GM23338 (cell line): ENCODE measurements at regions not wholly inside any gene's neighbourhood (a gene's known extent, or its start where the extent isn't known, plus 50 kb on each side); places are given as distances from the start of the nearest gene placed in this dataset.

ENCODE experiments used
- ATAC-seq: fragments of 200-7000 bp; cut with Tn5 transposase; 3 replicates; pipeline ENCODE4 v1.9.1; 2020
- DNase-seq: peaks from one replicate; pipeline ENCODE4 v3.0.0-alpha.2; 2015; ENCODE audit warnings: low spot score
- H2AFZ ChIP-seq: fragments of 200-600 bp; sonication (generic); 2 replicates; pipeline ENCODE4 v1.8.0; 2016; ENCODE audit warnings: antibody characterized with exemption, mild to moderate bottlenecking, moderate library complexity
- H3F3A ChIP-seq: fragments of 200-600 bp; sonication (generic); replicated peaks from 2 replicates; pipeline ENCODE4 v1.8.0; 2017; ENCODE audit warnings: antibody characterized with exemption, mixed run types, low read depth
- H3K27ac ChIP-seq: fragments of 200-600 bp; sonication (generic); 2 replicates; pipeline ENCODE4 v1.6.1; 2016; ENCODE audit warnings: low read depth
- H3K27me3 ChIP-seq: fragments of 200-600 bp; sonication (generic); 2 replicates; pipeline ENCODE4 v1.8.0; 2016; ENCODE audit warnings: mild to moderate bottlenecking, mixed run types, moderate library complexity; ENCODE audit not compliant: insufficient read depth
- H3K36me3 ChIP-seq: fragments of 200-600 bp; sonication (generic); 2 replicates; pipeline ENCODE4 v1.8.0; 2016; ENCODE audit warnings: mild to moderate bottlenecking; ENCODE audit not compliant: insufficient read depth
- H3K4me1 ChIP-seq: fragments of 200-600 bp; sonication (generic); 2 replicates; pipeline ENCODE4 v1.8.0; 2016; ENCODE audit warnings: mild to moderate bottlenecking, moderate library complexity; ENCODE audit not compliant: insufficient read depth
- H3K4me2 ChIP-seq: fragments of 200-600 bp; sonication (generic); 2 replicates; pipeline ENCODE4 v1.7.1; 2017; ENCODE audit warnings: mixed run types
- H3K4me3 ChIP-seq: fragments of 200-600 bp; sonication (generic); 2 replicates; pipeline ENCODE4 v1.6.1; 2016; ENCODE audit warnings: mixed run types
- H3K79me2 ChIP-seq: fragments of 200-600 bp; sonication (generic); replicated peaks from 2 replicates; pipeline ENCODE4 v1.8.0; 2017; ENCODE audit warnings: mild to moderate bottlenecking; ENCODE audit not compliant: insufficient read depth
- H3K9me2 ChIP-seq: fragments of 200-600 bp; sonication (generic); 2 replicates; pipeline ENCODE4 v1.8.0; 2017; ENCODE audit not compliant: insufficient read depth
- H4K20me1 ChIP-seq: fragments of 200-600 bp; sonication (generic); replicated peaks from 2 replicates; pipeline ENCODE4 v1.8.0; 2017; ENCODE audit warnings: mild to moderate bottlenecking; ENCODE audit not compliant: insufficient read depth
- H3K27ac Mint-ChIP-seq: 2 replicates; pipeline ENCODE4 v1.8.0; 2020; ENCODE audit warnings: inconsistent platforms, mild to moderate bottlenecking, moderate library complexity, mixed read lengths
- H3K27me3 Mint-ChIP-seq: 3 replicates; pipeline ENCODE4 v1.8.0; 2022; ENCODE audit warnings: low read depth, mild to moderate bottlenecking, moderate library complexity, mixed read lengths, inconsistent platforms; ENCODE audit not compliant: insufficient read depth, poor library complexity
- H3K36me3 Mint-ChIP-seq: 3 replicates; pipeline ENCODE4 v1.8.0; 2021; ENCODE audit warnings: low read depth, mild to moderate bottlenecking, inconsistent platforms, moderate library complexity, mixed read lengths
- H3K4me1 Mint-ChIP-seq: 3 replicates; pipeline ENCODE4 v1.8.0; 2020; ENCODE audit warnings: mild to moderate bottlenecking, inconsistent platforms, mixed read lengths
- H3K4me3 Mint-ChIP-seq: 3 replicates; pipeline ENCODE4 v1.8.0; 2021; ENCODE audit warnings: moderate library complexity, mild to moderate bottlenecking, inconsistent platforms, mixed read lengths
- H3K9me3 Mint-ChIP-seq: 3 replicates; pipeline ENCODE4 v1.8.0; 2020; ENCODE audit warnings: moderate library complexity, mild to moderate bottlenecking, inconsistent platforms, mixed read lengths
- CREB1 ChIP-seq: fragments of 250-450 bp; sonication (Bioruptor Pico); IDR thresholded peaks from 2 replicates; pipeline ENCODE4 v1.5.0; 2020; ENCODE audit warnings: low read depth, mild to moderate bottlenecking, moderate library complexity
- CTCF ChIP-seq, 2 experiments: fragments of 200-600 bp in 1 of 2; sonication (generic) in 1 of 2; conservative IDR thresholded peaks; 2 replicates each; pipeline versions ENCODE4 v1.5.1 to v1.6.1; 2016 to 2017; ENCODE audit warnings: antibody characterized with exemption in 2 of 2, low read depth in 2 of 2, mild to moderate bottlenecking in 2 of 2, moderate library complexity in 1 of 2
- EZH2phosphoT487 ChIP-seq: fragments of 200-600 bp; sonication (generic); IDR thresholded peaks from one replicate; pipeline ENCODE4 v1.8.1; 2018; ENCODE audit warnings: antibody characterized with exemption; ENCODE audit not compliant: unreplicated experiment
- JUNB ChIP-seq: IDR thresholded peaks from one replicate; pipeline ENCODE4 v1.6.1; 2016; ENCODE audit warnings: antibody characterized with exemption; ENCODE audit not compliant: unreplicated experiment
- STAT1 ChIP-seq: IDR thresholded peaks from one replicate; pipeline ENCODE4 v1.6.1; 2016; ENCODE audit warnings: antibody characterized with exemption; ENCODE audit not compliant: unreplicated experiment
- ZNF114 ChIP-seq: fragments of 250-450 bp; sonication (Bioruptor Pico); IDR thresholded peaks from 2 replicates; pipeline ENCODE4 v1.5.0; 2020; ENCODE audit warnings: mild to moderate bottlenecking, moderate library complexity
- ZNF331 ChIP-seq: fragments of 250-450 bp; sonication (Bioruptor Pico); IDR thresholded peaks from 2 replicates; pipeline ENCODE4 v1.5.0; 2020; ENCODE audit warnings: low read depth, mild to moderate bottlenecking, moderate library complexity
- ZNF462 ChIP-seq: fragments of 250-450 bp; sonication (Bioruptor Pico); IDR thresholded peaks from 2 replicates; pipeline ENCODE4 v1.5.0; 2020; ENCODE audit warnings: mild to moderate bottlenecking, moderate library complexity

DNA sequence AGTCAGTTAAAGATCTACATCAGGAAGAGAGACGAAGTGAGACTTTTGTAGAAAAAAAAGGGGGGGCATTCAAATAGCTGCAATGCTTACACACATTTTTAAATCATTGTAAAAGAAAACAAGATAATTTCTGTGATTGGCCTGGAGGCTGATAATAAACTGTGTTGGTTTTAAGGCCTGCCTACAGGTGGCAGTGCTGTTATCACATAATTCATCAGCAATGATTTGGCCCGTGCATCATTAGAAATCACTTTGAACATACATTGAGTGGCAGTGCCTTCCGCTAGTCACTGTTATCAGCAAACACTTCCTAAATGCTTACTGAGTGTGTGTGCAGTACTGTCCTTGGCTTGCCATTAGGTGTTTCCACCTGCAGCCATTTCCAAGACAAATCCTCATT lies 831.9 kb downstream of the TRIML1 start:
- Histone ChIP-seq H3K36me3 (no peaks in the 10 kb centered on the region), H3K27me3 (no peaks in the 10 kb centered on the region), H3K9me2 (no peaks in the 10 kb centered on the region), H3K27ac (no peak overlapping the region), H3F3A (no peaks in the 10 kb centered on the region), H3K79me2 (no peaks in the 10 kb centered on the region), H3K4me1 (peaks cover 8% of the 10 kb centered on the region), H3K4me3 (no peak overlapping the region), H3K4me2 (no peak overlapping the region), H4K20me1 (no peaks in the 10 kb centered on the region), H2AFZ (no peak overlapping the region)
- ATAC-seq (no peak), DNase-seq (peak; percentile 39)
- H3K9me3 Mint-ChIP-seq: peaks cover 24% of the 10 kb centered on the region
- H3K36me3 Mint-ChIP-seq: peaks cover 25% of the 10 kb centered on the region
- TF ChIP-seq ZNF114 (CRISPR knock-in tag) (no peak), CTCF (conservative IDR thresholded peaks at IDR 0.05; ENCODE audit: low read depth in 2 of 2) (peak; percentile 59 to 62), ZNF462 (CRISPR knock-in tag) (no peak), JUNB (no peak)
- H3K27me3 Mint-ChIP-seq: peaks cover 2% of the 10 kb centered on the region
- H3K4me3 Mint-ChIP-seq: no peak overlapping the region
- no peak overlapping the region for H3K27ac Mint-ChIP-seq
- H3K4me1 Mint-ChIP-seq: peaks cover 7% of the 10 kb centered on the region; the same call in 2 of the 3 replicates

DNA sequence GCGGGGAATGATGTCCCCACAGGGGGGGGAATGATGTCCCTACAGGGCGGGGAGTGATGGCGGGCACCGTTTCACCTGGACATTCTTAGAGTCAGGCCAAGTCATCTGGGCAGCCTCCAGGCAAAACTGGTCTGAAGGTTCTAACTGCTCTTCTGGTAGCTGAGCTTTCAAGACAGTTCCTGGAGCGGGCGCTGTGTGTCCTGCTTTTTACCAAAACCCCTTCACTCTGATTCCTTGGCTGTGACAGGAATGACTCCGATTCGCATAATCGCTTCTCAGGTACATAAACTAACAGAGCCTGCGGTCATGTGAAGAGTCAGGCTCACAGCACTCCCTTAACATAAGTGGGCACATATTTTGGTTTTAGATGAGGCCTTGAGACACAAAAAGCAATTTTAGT lies 836.0 kb downstream of the TRIML1 start:
- H2AFZ ChIP-seq: no peak overlapping the region
- H3K79me2 ChIP-seq: no peaks in the 10 kb centered on the region
- no peak for ATAC-seq
- H3F3A ChIP-seq: 0 out of 2 replicates have a peak, but pooled peaks cover 8% of the 10 kb centered on the region
- no peak overlapping the region for H3K4me3 ChIP-seq
- H3K27ac Mint-ChIP-seq: peak overlapping the region; percentile 87; the same call in 1 of the 2 replicates
- peaks cover 2% of the 10 kb centered on the region for H3K27me3 Mint-ChIP-seq
- H3K9me2 ChIP-seq: no peaks in the 10 kb centered on the region
- H3K27me3 ChIP-seq: no peaks in the 10 kb centered on the region
- peaks cover 25% of the 10 kb centered on the region for H3K4me1 ChIP-seq
- H3K9me3 Mint-ChIP-seq: peaks cover 18% of the 10 kb centered on the region
- DNase-seq: peak; percentile 5
- no peak overlapping the region for H3K4me2 ChIP-seq
- H3K4me1 Mint-ChIP-seq: peaks cover 26% of the 10 kb centered on the region
- H4K20me1 ChIP-seq: no peaks in the 10 kb centered on the region
- no peak overlapping the region for H3K4me3 Mint-ChIP-seq
- H3K27ac ChIP-seq: peak overlapping the region; percentile 96
- no peaks in the 10 kb centered on the region for H3K36me3 ChIP-seq
- peaks cover 24% of the 10 kb centered on the region for H3K36me3 Mint-ChIP-seq
- TF ChIP-seq ZNF331 (CRISPR knock-in tag) (no peak), STAT1 (no peak), CTCF (conservative IDR thresholded peaks at IDR 0.05; ENCODE audit: low read depth in 2 of 2) (peak in 1 of 2 experiments; percentile 41; a peak in 2 of 4 replicates), CREB1 (CRISPR knock-in tag) (no peak), EZH2phosphoT487 (no peak), JUNB (no peak)
